Stomach (tissue), 8 donors: ENCODE measurements at regions not wholly inside any gene's neighbourhood (a gene's known extent, or its start where the extent isn't known, plus 50 kb on each side); places are given as distances from the start of the nearest gene placed in this dataset.

ENCODE experiments used
- DNase-seq, 2 donors: peaks; one replicate each; pipeline versions ENCODE4 v3.0.0 to v3.0.0-alpha.2; 2013 to 2019
- H3K27ac ChIP-seq, 5 donors: fragments of 200-600 bp in 4 of 5; sonication (generic) in 4 of 5; one replicate each; pipeline ENCODE4 v1.5.1; 2013 to 2019; ENCODE audit warnings: mild to moderate bottlenecking in 1 of 5, moderate library complexity in 1 of 5
- H3K27me3 ChIP-seq, 3 donors: fragments of 200-600 bp; sonication (generic); one replicate each; pipeline ENCODE4 v1.5.1; 2017 to 2019; ENCODE audit warnings: mixed run types in 1 of 3
- H3K36me3 ChIP-seq, 4 donors: fragments of 200-600 bp; sonication (generic); 1 replicate in 3 of 4; 2 replicates in 1 of 4; pipeline ENCODE4 v1.5.1; 2016 to 2019
- H3K4me1 ChIP-seq, 4 donors: fragments of 200-600 bp; sonication (generic); one replicate each; pipeline ENCODE4 v1.5.1; 2016 to 2019
- H3K4me3 ChIP-seq, 4 donors: fragments of 200-600 bp; sonication (generic) in 3 of 4; one replicate each; pipeline ENCODE4 v1.5.1; 2016 to 2019; ENCODE audit warnings: mild to moderate bottlenecking in 1 of 4
- H3K9me3 ChIP-seq, 4 donors: fragments of 200-600 bp; sonication (generic); one replicate each; pipeline ENCODE4 v1.5.1; 2016 to 2019
- CTCF ChIP-seq, 7 experiments: fragments of 450-650 bp in 4 of 7; fragments of 200-600 bp in 3 of 7; sonication (generic) in 3 of 7; IDR thresholded peaks; one replicate each; pipeline ENCODE4 v1.5.1; 2016 to 2019; ENCODE audit warnings: antibody characterized with exemption in 7 of 7, control low read depth in 2 of 7, mild to moderate bottlenecking in 1 of 7
- EP300 ChIP-seq: sonication (generic); formaldehyde crosslinking; IDR thresholded peaks from one replicate; pipeline ENCODE4 v1.6.1; 2017; ENCODE audit warnings: antibody characterized with exemption
- POLR2A ChIP-seq, 4 donors: fragments of 450-650 bp; IDR thresholded peaks; one replicate each; pipeline ENCODE4 v1.6.1; 2016; ENCODE audit warnings: antibody characterized with exemption in 4 of 4, control low read depth in 2 of 4, mild to moderate bottlenecking in 1 of 4, moderate library complexity in 1 of 4
- POLR2AphosphoS5 ChIP-seq, 3 donors: sonication (generic); formaldehyde crosslinking; IDR thresholded peaks; one replicate each; pipeline ENCODE4 v1.6.1; 2016; ENCODE audit warnings: antibody characterized with exemption in 3 of 3
- WGBS, 5 donors: extraction: QIAGEN DNeasy Blood & Tissue Kit in 3 of 5; methylation state at CpG; one replicate each; pipeline versions ENCODE4 v1.1.5 to v1.1.7; 2013 to 2018; 5-methylcytosine and 5-hydroxymethylcytosine counted together
- intact Hi-C: fragments of 100-400 bp; cut with DNase I; formaldehyde crosslinking; loops from one replicate; pipeline ENCODE4 v1.15.1; 2023; ENCODE audit warnings: low total_unique reads
- donor health status: healthy with polysubstance abuse.
- donor health status: Bipolar disorder and iron deficiency.
- donor health status: healthy.

GRCh38 chr12:28023156-28023887, 50.8 kb upstream of the PTHLH start:
- Histone ChIP-seq H3K36me3 (no peaks in the 10 kb centered on the region), H3K27ac (no peak overlapping the region), H3K27me3 (no peaks in the 10 kb centered on the region), H3K9me3 (no peaks in the 10 kb centered on the region), H3K4me3 (no peak overlapping the region), H3K4me1 (no peaks in the 10 kb centered on the region)
- TF ChIP-seq EP300 (no peak), CTCF (IDR thresholded peaks at IDR 0.05) (no peak), POLR2A (IDR thresholded peaks at IDR 0.05) (no peak), POLR2AphosphoS5 (IDR thresholded peaks at IDR 0.05) (no peak)
- intact Hi-C loops = no loop called here
- 75 to 89% (median 87%) methylated on average over 4 to 5 of the region's 5 CpGs for WGBS, 5 donors
- no peak for DNase-seq

GRCh38 chr12:28024231-28024995, 51.9 kb upstream of the PTHLH start:
- H3K9me3 ChIP-seq = no peaks in the 10 kb centered on the region
- no peak overlapping the region for H3K4me3 ChIP-seq
- H3K36me3 ChIP-seq = no peaks in the 10 kb centered on the region
- no peaks in the 10 kb centered on the region for H3K4me1 ChIP-seq
- intact Hi-C loops = no loop called here
- H3K27me3 ChIP-seq = no peaks in the 10 kb centered on the region
- WGBS, 5 donors = 66 to 84% (median 75%) methylated on average over 3 of the region's 3 CpGs
- no peak for TF ChIP-seq EP300
- no peak for TF ChIP-seq CTCF (IDR thresholded peaks at IDR 0.05)
- TF ChIP-seq POLR2A (IDR thresholded peaks at IDR 0.05) = no peak
- TF ChIP-seq POLR2AphosphoS5 (IDR thresholded peaks at IDR 0.05) = no peak
- DNase-seq = no peak
- no peak overlapping the region for H3K27ac ChIP-seq

GRCh38 chr12:28025821-28026505, 53.4 kb upstream of the PTHLH start:
- Histone ChIP-seq H3K4me1 (no peaks in the 10 kb centered on the region), H3K4me3 (no peak overlapping the region), H3K36me3 (no peaks in the 10 kb centered on the region), H3K27me3 (no peaks in the 10 kb centered on the region), H3K27ac (no peak overlapping the region), H3K9me3 (no peaks in the 10 kb centered on the region)
- no peak for TF ChIP-seq EP300
- no peak for TF ChIP-seq CTCF (IDR thresholded peaks at IDR 0.05)
- no peak for TF ChIP-seq POLR2A (IDR thresholded peaks at IDR 0.05)
- no peak for TF ChIP-seq POLR2AphosphoS5 (IDR thresholded peaks at IDR 0.05)
- intact Hi-C loops = no loop called here
- 90 to 97% (median 94%) methylated on average over 11 of the region's 11 CpGs for WGBS, 5 donors
- no peak for DNase-seq

- Histone ChIP-seq H3K27me3 (no peaks in the 10 kb centered on the region), H3K4me3 (no peak overlapping the region), H3K27ac (no peak overlapping the region), H3K9me3 (no peaks in the 10 kb centered on the region), H3K36me3 (no peaks in the 10 kb centered on the region), H3K4me1 (no peaks in the 10 kb centered on the region)
- intact Hi-C loops = no loop called here
- DNase-seq = no peak
- 87 to 98% (median 97%) methylated on average over 5 of the region's 5 CpGs for WGBS, 5 donors
- TF ChIP-seq EP300 (no peak), CTCF (IDR thresholded peaks at IDR 0.05) (no peak), POLR2AphosphoS5 (IDR thresholded peaks at IDR 0.05) (no peak), POLR2A (IDR thresholded peaks at IDR 0.05) (no peak)
Measured at GRCh38 chr12:28026701-28027100, 54.2 kb upstream of the PTHLH start.
